RWPE1 (cell line): ENCODE measurements at regions not wholly inside any gene's neighbourhood (a gene's known extent, or its start where the extent isn't known, plus 50 kb on each side); places are given as distances from the start of the nearest gene placed in this dataset.
A peak's percentile ranks its signal among the peaks of the same experiment; 100 is the strongest.

Experiments used
- CTCF ChIA-PET: fragments of 350-600 bp; sonication (Branson Sonifier 250); formaldehyde crosslinking; extraction: SDS; loops from one replicate; lab custom pipeline; 2021; lab: Yijun Ruan, JAX
- POLR2A ChIA-PET: fragments of 400-600 bp; formaldehyde crosslinking; extraction: SDS; loops from one replicate; lab custom pipeline; 2020; ENCODE audit warnings: antibody characterized with exemption; ENCODE audit not compliant: low non-redundant PET; lab: Yijun Ruan, JAX
- DNase-seq: peaks from one replicate; pipeline ENCODE4 v3.0.0; 2012; ENCODE audit warnings: low spot score
- H3K27ac ChIP-seq: fragments of 450-650 bp; 2 replicates; pipeline ENCODE4 v1.5.1; 2017
- TF ChIP-seq, protein P1 (sequence below): fragments of 450-650 bp; conservative IDR thresholded peaks from 2 replicates; pipeline ENCODE4 v1.5.1; 2017; ENCODE audit warnings: low read depth, mild to moderate bottlenecking

DNA sequence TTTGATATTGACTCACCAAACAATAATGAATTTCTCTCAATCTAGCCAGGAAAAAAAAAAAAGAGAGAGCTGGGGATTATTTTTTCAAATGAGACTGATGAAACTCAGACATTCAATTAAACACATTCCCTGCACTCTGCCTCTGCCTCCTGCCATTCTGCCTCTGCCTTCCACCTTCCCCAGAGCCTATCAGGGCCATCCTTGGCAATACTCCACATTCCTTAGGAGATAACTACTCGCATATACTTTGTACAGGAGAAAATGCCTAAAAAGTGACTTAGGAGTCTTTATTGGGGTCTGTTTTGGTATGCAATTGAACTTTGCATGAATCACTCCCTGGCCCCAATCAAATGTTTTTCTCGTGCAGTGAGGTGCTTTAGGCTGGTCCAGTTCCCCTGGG, 246.6 kb upstream of the PLET1 start:
- TF ChIP-seq, protein P1, sequence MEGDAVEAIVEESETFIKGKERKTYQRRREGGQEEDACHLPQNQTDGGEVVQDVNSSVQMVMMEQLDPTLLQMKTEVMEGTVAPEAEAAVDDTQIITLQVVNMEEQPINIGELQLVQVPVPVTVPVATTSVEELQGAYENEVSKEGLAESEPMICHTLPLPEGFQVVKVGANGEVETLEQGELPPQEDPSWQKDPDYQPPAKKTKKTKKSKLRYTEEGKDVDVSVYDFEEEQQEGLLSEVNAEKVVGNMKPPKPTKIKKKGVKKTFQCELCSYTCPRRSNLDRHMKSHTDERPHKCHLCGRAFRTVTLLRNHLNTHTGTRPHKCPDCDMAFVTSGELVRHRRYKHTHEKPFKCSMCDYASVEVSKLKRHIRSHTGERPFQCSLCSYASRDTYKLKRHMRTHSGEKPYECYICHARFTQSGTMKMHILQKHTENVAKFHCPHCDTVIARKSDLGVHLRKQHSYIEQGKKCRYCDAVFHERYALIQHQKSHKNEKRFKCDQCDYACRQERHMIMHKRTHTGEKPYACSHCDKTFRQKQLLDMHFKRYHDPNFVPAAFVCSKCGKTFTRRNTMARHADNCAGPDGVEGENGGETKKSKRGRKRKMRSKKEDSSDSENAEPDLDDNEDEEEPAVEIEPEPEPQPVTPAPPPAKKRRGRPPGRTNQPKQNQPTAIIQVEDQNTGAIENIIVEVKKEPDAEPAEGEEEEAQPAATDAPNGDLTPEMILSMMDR, result no peak
- CTCF ChIA-PET, result no interaction called here
- POLR2A ChIA-PET, result no interaction called here
- DNase-seq, result no peak
- no peak overlapping the region for H3K27ac ChIP-seq

DNA sequence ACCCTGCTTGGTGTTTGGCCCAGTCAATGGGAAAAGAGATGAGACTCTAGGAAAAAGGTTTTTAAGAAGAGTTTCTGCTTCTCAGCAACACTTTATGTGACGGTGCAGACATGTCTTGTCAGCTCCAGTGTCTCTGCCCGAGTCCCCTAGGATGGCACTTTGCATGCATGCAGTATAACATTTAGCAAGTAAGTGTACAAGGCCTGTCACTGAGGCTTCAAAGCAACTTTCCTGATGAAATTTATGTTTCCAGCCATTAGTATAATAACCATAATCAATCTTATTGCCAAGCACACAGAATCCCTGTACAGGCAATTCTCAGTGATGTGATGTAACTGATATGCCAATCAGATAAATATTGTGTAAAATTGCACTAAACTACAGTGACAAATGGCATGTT, 248.1 kb upstream of the PLET1 start:
- H3K27ac ChIP-seq, result no peak overlapping the region
- DNase-seq, result no peak
- ChIA-PET POLR2A (no interaction called here), CTCF (no interaction called here)
- TF ChIP-seq, protein P1, result no peak

DNA sequence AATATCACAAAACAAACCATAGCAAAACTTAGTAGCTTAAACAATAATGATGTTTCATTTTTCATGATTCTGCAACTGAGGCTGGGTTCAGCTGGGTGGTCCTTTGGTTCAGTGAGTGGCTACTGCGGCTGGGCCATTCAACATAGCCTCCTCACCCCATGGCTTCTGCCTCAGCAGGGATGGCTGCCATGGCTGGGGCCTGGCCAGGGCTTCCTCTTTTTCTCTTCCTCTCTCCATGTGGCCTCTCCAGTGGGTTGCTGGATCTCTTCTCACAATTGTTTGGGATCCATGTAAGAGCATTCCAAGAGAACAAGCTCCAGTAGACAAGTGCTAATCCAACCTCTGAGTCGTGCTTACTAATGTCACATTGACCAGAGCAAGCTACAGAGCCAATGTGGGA, 248.6 kb upstream of the PLET1 start:
- ChIA-PET CTCF (no interaction called here), POLR2A (no interaction called here)
- H3K27ac ChIP-seq, result no peak overlapping the region
- DNase-seq, result no peak
- TF ChIP-seq, protein P1, result no peak

DNA sequence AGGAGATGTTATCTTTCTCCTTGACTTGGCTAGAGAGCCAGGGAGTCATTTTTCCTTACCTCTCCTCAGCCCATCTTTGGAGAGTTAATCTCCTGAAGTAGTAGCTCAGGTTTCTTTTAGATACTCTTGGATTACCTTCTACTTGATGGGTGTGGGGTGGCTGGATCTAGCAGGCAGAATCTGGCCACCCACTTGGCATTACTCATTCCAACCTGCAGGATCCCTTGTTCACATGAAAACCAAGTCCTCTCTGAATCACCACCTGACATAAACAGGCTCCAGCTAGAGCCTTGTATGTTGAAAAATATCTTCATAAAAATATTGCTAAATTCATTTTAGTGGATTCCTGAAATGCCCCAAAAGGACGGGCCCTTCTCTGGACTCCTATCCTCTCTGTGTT, 250.6 kb upstream of the PLET1 start:
- H3K27ac ChIP-seq, result no peak overlapping the region
- ChIA-PET CTCF (interaction anchor here (0.6 kb wide), 1 partner anchor 196 kb away, joined by 3 read pairs; no protein-coding TSS in a partner anchor), POLR2A (no interaction called here)
- peak; percentile 43 for DNase-seq
- TF ChIP-seq, protein P1, result no peak

DNA sequence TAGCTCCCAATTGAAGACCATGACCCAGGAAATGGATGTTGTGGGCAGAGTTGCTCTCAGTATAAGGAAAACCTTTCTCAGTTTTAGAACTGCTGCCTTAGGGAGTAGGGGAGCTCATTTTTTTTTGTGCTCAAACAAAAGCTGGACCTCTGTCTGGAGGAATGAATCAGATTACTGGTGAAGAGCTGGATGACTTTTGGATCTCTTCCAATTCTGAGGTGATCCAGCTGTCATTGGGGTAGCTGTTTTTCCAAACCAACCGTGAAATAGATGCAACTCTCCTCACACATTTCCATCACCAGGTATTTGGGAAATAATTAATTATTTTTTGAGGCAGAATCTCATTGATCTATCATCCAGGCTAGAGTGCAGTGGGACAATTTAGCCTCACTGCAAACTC, 251.3 kb upstream of the PLET1 start:
- ChIA-PET POLR2A (no interaction called here), CTCF (interaction anchor here (0.6 kb wide), 1 partner anchor 197 kb away, joined by 3 read pairs; no protein-coding TSS in a partner anchor)

DNA sequence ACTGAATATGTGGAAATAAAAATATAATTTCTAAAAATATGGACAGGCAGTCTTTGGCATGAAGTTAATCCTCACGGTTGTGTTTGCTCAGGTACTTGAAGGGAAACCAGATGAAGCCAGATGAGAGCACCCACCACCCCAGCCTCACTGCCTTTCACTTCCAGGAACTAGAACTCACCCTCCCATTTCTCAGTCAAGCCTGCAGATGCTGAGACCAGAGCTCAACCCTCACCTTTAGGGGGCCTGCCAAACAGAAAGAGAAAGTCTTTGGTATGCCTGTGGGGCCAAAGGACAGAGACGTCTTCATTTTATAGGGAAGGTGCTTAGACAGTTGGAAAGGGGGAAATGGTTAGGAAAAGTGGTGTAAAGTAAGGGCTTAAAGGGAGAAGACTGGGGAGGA, 252.8 kb upstream of the PLET1 start:
- POLR2A ChIA-PET, result no interaction called here
- TF ChIP-seq, protein P1, result no peak
- CTCF ChIA-PET, result interaction anchor here (0.5 kb wide), 1 partner anchor 237 kb away, joined by 3 read pairs; no protein-coding TSS in a partner anchor
- H3K27ac ChIP-seq, result no peak overlapping the region
- no peak for DNase-seq

More for the DNA sequence above, 251.3 kb upstream of the PLET1 start:
- TF ChIP-seq, protein P1, result no peak
- no peak for DNase-seq
- H3K27ac ChIP-seq, result no peak overlapping the region
